HepG2 (cell line): ENCODE measurements at regions not wholly inside any gene's neighbourhood (a gene's known extent, or its start where the extent isn't known, plus 50 kb on each side); places are given as distances from the start of the nearest gene placed in this dataset.

ENCODE experiments used
- ATAC-seq: fragments of 200-7000 bp; cut with Tn5 transposase; 3 replicates; pipeline ENCODE4 v1.9.1; 2020; ENCODE audit warnings: mild to moderate bottlenecking, moderate library complexity
- BruUV-seq: library from RNA; stranded (reverse); fragments of 400-500 nt; replicated peaks from 2 replicates; lab custom pipeline; 2021; lab: Mats Ljungman, UMichigan
- CTCF ChIA-PET: fragments of 300-600 bp; formaldehyde crosslinking; extraction: SDS; loops from one replicate; lab custom pipeline; 2021; ENCODE audit warnings: low total read pairs, inconsistent platforms, low intra/inter-chr PET ratio; lab: Yijun Ruan, JAX
- POLR2A ChIA-PET: fragments of 350-600 bp; sonication (Branson Sonifier 250); formaldehyde crosslinking; loops from one replicate; lab custom pipeline; 2020; ENCODE audit warnings: antibody characterized with exemption, inconsistent platforms; lab: Yijun Ruan, JAX
- DNase-seq: peaks from one replicate; pipeline ENCODE4 v3.0.0-alpha.2; 2015; ENCODE audit warnings: low spot score
- FAIRE-seq: peaks from 3 replicates; lab custom pipeline; 2011; peaks lifted over from hg19 to GRCh38; lab: Jason Lieb, UNC
- H2AFZ ChIP-seq: one replicate; pipeline ENCODE4 v1.6.1; 2011; ENCODE audit warnings: low read length, inconsistent platforms
- H3K27ac ChIP-seq: fragments of 300-600 bp; 3 replicates; pipeline ENCODE4 v1.8.0; 2011; ENCODE audit warnings: mixed run types, mild to moderate bottlenecking, mixed read lengths, low read length, inconsistent platforms; ENCODE audit not compliant: insufficient read depth; ENCODE audit errors: extremely low read length
- H3K27me3 ChIP-seq, 2 experiments: fragments of 200-600 bp in 1 of 2; 2 replicates in 1 of 2; 3 replicates in 1 of 2; pipeline versions ENCODE4 v1.6.0 to v1.8.0; 2011; ENCODE audit warnings: low read length in 2 of 2, mild to moderate bottlenecking in 2 of 2, moderate library complexity in 2 of 2, inconsistent platforms in 1 of 2; ENCODE audit not compliant: insufficient read depth in 2 of 2, control insufficient read depth in 1 of 2
- H3K36me3 ChIP-seq, 2 experiments: fragments of 200-600 bp in 1 of 2; replicated peaks in 1 of 2; 2 replicates in 1 of 2; 3 replicates in 1 of 2; pipeline versions ENCODE4 v1.5.1 to v1.8.0; 2011; ENCODE audit warnings: low read length in 2 of 2, inconsistent platforms in 1 of 2; ENCODE audit not compliant: insufficient read depth in 2 of 2, control insufficient read depth in 1 of 2
- H3K4me1 ChIP-seq: 2 replicates; pipeline ENCODE4 v1.5.1; 2012; ENCODE audit warnings: low read length, inconsistent platforms; ENCODE audit not compliant: insufficient read depth
- H3K4me2 ChIP-seq: 2 replicates; pipeline ENCODE4 v1.6.0; 2011; ENCODE audit warnings: low read depth, low read length, inconsistent platforms
- H3K4me3 ChIP-seq, 3 experiments: fragments of 200-600 bp in 1 of 3; sonication (generic), shearing (Covaris generic) in 1 of 3; replicated peaks in 1 of 3; 2 replicates each; pipeline ENCODE4 v1.5.1; 2011 to 2016; ENCODE audit warnings: low read length in 3 of 3, inconsistent platforms in 2 of 3, low read depth in 2 of 3, mild to moderate bottlenecking in 2 of 3, control low read depth in 1 of 3, mixed read lengths in 1 of 3; ENCODE audit not compliant: insufficient read depth in 1 of 3
- H3K79me2 ChIP-seq: one replicate; pipeline ENCODE4 v1.6.1; 2011; ENCODE audit warnings: low read length, inconsistent platforms; ENCODE audit not compliant: insufficient read depth
- H3K9ac ChIP-seq: 2 replicates; pipeline ENCODE4 v1.6.0; 2011; ENCODE audit warnings: mild to moderate bottlenecking, low read depth, low read length, inconsistent platforms; ENCODE audit not compliant: insufficient read depth
- H3K9me3 ChIP-seq: 2 replicates; pipeline ENCODE4 v1.5.1; 2012; ENCODE audit warnings: mild to moderate bottlenecking, low read length
- H4K20me1 ChIP-seq: 2 replicates; pipeline ENCODE4 v1.6.0; 2011; ENCODE audit warnings: inconsistent platforms, mild to moderate bottlenecking, low read length, moderate library complexity; ENCODE audit not compliant: insufficient read depth
- EP300 ChIP-seq, 3 experiments: sonication (generic) in 1 of 3; formaldehyde crosslinking in 1 of 3; IDR thresholded peaks; 2 replicates each; pipeline versions ENCODE4 v1.5.1 to v1.6.1; 2011 to 2020; ENCODE audit warnings: low read depth in 2 of 3, low read length in 2 of 3, borderline replicate concordance in 1 of 3, improper control_type of control experiment in 1 of 3, mild to moderate bottlenecking in 1 of 3, missing genetic modification reagents in 1 of 3, moderate library complexity in 1 of 3
- PRDM4 ChIP-seq: sonication (generic); formaldehyde crosslinking; IDR thresholded peaks from 2 replicates; pipeline ENCODE4 v1.9.0; 2021; ENCODE audit warnings: missing genetic modification reagents, borderline replicate concordance
- REPIN1 ChIP-seq: sonication (generic); formaldehyde crosslinking; IDR thresholded peaks from 2 replicates; pipeline ENCODE4 v1.8.0; 2022; ENCODE audit warnings: missing genetic modification reagents, low read depth, mild to moderate bottlenecking, borderline replicate concordance
- SIN3B ChIP-seq: fragments of 150-350 bp; IDR thresholded peaks from 2 replicates; pipeline ENCODE4 v1.6.1; 2014; ENCODE audit warnings: low read length
- TBX3 ChIP-seq: fragments of 450-650 bp; IDR thresholded peaks from 2 replicates; pipeline ENCODE4 v1.6.1; 2017; ENCODE audit warnings: antibody characterized with exemption, mild to moderate bottlenecking, inconsistent platforms, borderline replicate concordance
- ZNF687 ChIP-seq: sonication (generic); formaldehyde crosslinking; IDR thresholded peaks from 2 replicates; pipeline ENCODE4 v1.5.1; 2020; ENCODE audit warnings: mild to moderate bottlenecking, missing genetic modification reagents, moderate library complexity
- in situ Hi-C: cut with HindIII; loops from 2 replicates; pipeline ENCODE4 v1.10.0; 2017; ENCODE audit warnings: low pct_unique_long_range_greater_than_20kb; ENCODE audit not compliant: extremely low pct_ligation_motif_present
- intact Hi-C: fragments of 100-400 bp; cut with micrococcal nuclease; formaldehyde crosslinking; loops from one replicate; pipeline ENCODE4 v1.10.0; 2022; ENCODE audit not compliant: unreplicated experiment

- DNase-seq (no peak), ATAC-seq (no peak)
- in situ Hi-C loops (loop anchor here (5.0 to 10.0 kb wide), 2 partner anchors 88 to 275 kb away; no protein-coding TSS in a partner anchor), intact Hi-C loops (loop anchor here (5.0 kb wide), 1 partner anchor 293 kb away; no protein-coding TSS in a partner anchor)
- no peak overlapping the region for H3K4me3 ChIP-seq
- no peak overlapping the region for H3K27ac ChIP-seq
- no peak overlapping the region for H2AFZ ChIP-seq
- H3K4me2 ChIP-seq = no peak overlapping the region
- no peaks in the 10 kb centered on the region for H3K79me2 ChIP-seq
- H3K4me1 ChIP-seq = no peaks in the 10 kb centered on the region
- H3K9ac ChIP-seq = no peak overlapping the region
- BruUV-seq = no TSS peak
- TF ChIP-seq ZNF687 (CRISPR knock-in tag) (no peak), SIN3B (no peak), REPIN1 (no peak), EP300 (IDR thresholded peaks at IDR 0.05; ENCODE audit: low read depth in 2 of 2, low read length in 2 of 2) (no peak), EP300 (CRISPR knock-in tag; IDR thresholded peaks at IDR 0.05; ENCODE audit: borderline replicate concordance) (no peak), TBX3 (no peak), PRDM4 (no peak)
- TF ChIP-seq, all 625 proteins: peak for 0
- Histone ChIP-seq H4K20me1 (no peaks in the 10 kb centered on the region), H3K36me3 (no peaks in the 10 kb centered on the region), H3K9me3 (no peaks in the 10 kb centered on the region), H3K27me3 (no peaks in the 10 kb centered on the region)
- POLR2A ChIA-PET = no interaction called here
- no peak for FAIRE-seq
- CTCF ChIA-PET = no interaction called here
These were observed 172.0 kb upstream of the LMCD1 start for GRCh38 chr3:8329598-8329997.
